Adrenal gland (tissue), 9 donors: ENCODE measurements at regions not wholly inside any gene's neighbourhood (a gene's known extent, or its start where the extent isn't known, plus 50 kb on each side); places are given as distances from the start of the nearest gene placed in this dataset.

Experiments used
- DNase-seq, 7 donors: peaks; one replicate each; pipeline ENCODE4 v3.0.0-alpha.2; 2019 to 2020
- H3K27ac ChIP-seq, 5 donors: fragments of 200-600 bp; sonication (generic) in 4 of 5; 1 replicate in 3 of 5; 2 replicates in 2 of 5; pipeline versions ENCODE4 v1.5.1 to v1.8.0; 2016 to 2020; ENCODE audit warnings: mild to moderate bottlenecking in 1 of 5
- H3K27me3 ChIP-seq: fragments of 200-600 bp; 2 replicates; pipeline ENCODE4 v1.8.0; 2021
- H3K36me3 ChIP-seq, 2 donors: fragments of 200-600 bp; replicated peaks in 1 of 2; 1 replicate in 1 of 2; 2 replicates in 1 of 2; pipeline versions ENCODE4 v1.5.1 to v1.8.0; 2018 to 2022
- H3K4me1 ChIP-seq, 2 donors: fragments of 200-600 bp; replicated peaks in 1 of 2; 1 replicate in 1 of 2; 2 replicates in 1 of 2; pipeline versions ENCODE4 v1.5.1 to v1.8.0; 2018 to 2021
- H3K4me3 ChIP-seq, 4 donors: fragments of 200-600 bp; sonication (generic) in 3 of 4; one replicate each; pipeline ENCODE4 v1.5.1; 2016 to 2018
- H3K9me3 ChIP-seq, 3 donors: fragments of 200-600 bp; sonication (generic) in 1 of 3; replicated peaks in 1 of 3; 1 replicate in 2 of 3; 2 replicates in 1 of 3; pipeline versions ENCODE4 v1.5.1 to v1.8.0; 2016 to 2021
- CTCF ChIP-seq, 6 experiments: fragments of 450-650 bp in 4 of 6; fragments of 200-600 bp in 2 of 6; sonication (generic) in 1 of 6; IDR thresholded peaks; 1 replicate in 5 of 6; 2 replicates in 1 of 6; pipeline versions ENCODE4 v1.5.1 to v1.8.0; 2016 to 2021; ENCODE audit warnings: antibody characterized with exemption in 6 of 6, mild to moderate bottlenecking in 2 of 6, moderate library complexity in 1 of 6
- POLR2A ChIP-seq, 2 donors: fragments of 450-650 bp; IDR thresholded peaks; one replicate each; pipeline ENCODE4 v1.6.1; 2017; ENCODE audit warnings: antibody characterized with exemption in 2 of 2, mild to moderate bottlenecking in 2 of 2, moderate library complexity in 1 of 2
- WGBS, 4 donors: extraction: QIAGEN DNeasy Blood & Tissue Kit in 2 of 4; methylation state at CpG; one replicate each; pipeline versions ENCODE4 v1.1.5 to v1.1.7; 2013 to 2017; 5-methylcytosine and 5-hydroxymethylcytosine counted together
- intact Hi-C, 2 donors: fragments of 100-400 bp; cut with DNase I; formaldehyde crosslinking; loops; one replicate each; pipeline versions ENCODE4 v1.14.1 to v1.15.0; 2022 to 2023
- donor health status: healthy with polysubstance abuse.
- donor health status: Bipolar disorder and iron deficiency.
- donor health status: DM: yes; HTN: yes; CAD: no.
- donor health status: DM: no; HTN: no; CAD: no.
- donor health status: DM: no; HTN: no; CAD: no.

DNA sequence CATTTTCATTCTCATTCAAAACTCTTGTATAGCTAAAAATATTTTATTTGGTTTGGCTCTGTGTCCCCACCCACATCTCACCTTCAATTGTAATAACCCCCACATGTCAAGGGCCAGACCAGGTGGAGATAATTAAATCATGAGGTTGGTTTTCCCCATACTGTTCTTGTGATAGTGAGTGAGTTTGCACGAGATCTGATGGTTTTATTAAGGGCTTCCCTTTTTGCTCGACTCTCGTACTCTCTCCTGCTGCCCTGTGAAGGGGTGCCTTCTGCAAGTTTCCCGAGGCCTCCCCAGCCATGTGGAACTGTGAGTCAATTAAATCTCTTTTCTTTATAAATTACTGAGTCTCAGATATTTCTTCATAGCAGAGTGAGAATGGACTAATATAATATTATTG lies 768.0 kb downstream of the STIM2 start:
- TF ChIP-seq CTCF (IDR thresholded peaks at IDR 0.05) (no peak), POLR2A (IDR thresholded peaks at IDR 0.05) (no peak)
- 69 to 90% (median 80%) methylated on average over 4 of the region's 4 CpGs for WGBS, 4 donors
- intact Hi-C loops = no loop called here

DNA sequence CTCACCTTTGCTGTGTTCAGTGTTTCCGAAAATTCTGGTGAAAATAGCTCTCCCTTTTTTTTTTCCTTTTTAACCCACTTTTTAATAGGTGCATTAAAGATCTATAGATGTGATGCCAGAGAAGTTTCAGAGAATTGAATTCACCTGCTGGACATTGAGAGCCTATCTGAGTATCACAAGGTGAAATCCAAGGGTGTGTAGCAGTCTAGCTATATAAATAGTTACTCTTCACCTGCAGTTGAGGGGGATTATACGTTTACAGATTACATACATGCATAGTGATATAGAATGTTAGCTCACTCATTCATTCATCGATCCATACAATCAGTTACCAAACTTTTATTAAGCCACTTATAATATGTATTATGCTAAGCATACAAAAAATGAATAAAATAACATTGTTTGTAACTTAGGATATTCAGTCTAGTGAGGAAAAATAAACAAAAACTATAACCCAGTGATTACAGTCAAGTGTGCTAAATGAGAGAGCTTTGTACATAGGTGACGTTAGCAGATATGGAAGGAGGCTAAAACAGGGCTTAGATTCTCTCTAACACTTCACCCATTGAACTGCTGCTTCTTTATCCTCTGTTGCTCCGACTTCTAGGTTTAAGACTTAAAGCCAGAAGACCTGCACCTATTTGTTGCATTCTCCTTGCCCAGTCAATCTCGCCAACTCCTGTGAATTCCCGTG lies 769.0 kb downstream of the STIM2 start:
- no peak overlapping the region for H3K4me3 ChIP-seq
- no peak for DNase-seq
- H3K4me1 ChIP-seq = no peaks in the 10 kb centered on the region
- 66 to 76% (median 72%) methylated on average over 7 of the region's 7 CpGs for WGBS, 4 donors
- intact Hi-C loops = no loop called here
- H3K27me3 ChIP-seq = no peaks in the 10 kb centered on the region
- H3K27ac ChIP-seq = no peak overlapping the region
- TF ChIP-seq CTCF (IDR thresholded peaks at IDR 0.05) (no peak), POLR2A (IDR thresholded peaks at IDR 0.05) (no peak)
- no peaks in the 10 kb centered on the region for H3K9me3 ChIP-seq
- H3K36me3 ChIP-seq = no peaks in the 10 kb centered on the region

More for the DNA sequence above, 768.0 kb downstream of the STIM2 start:
- no peak overlapping the region for H3K4me3 ChIP-seq
- DNase-seq = no peak
- no peaks in the 10 kb centered on the region for H3K9me3 ChIP-seq
- no peaks in the 10 kb centered on the region for H3K36me3 ChIP-seq
- H3K4me1 ChIP-seq = no peaks in the 10 kb centered on the region
- no peaks in the 10 kb centered on the region for H3K27me3 ChIP-seq
- no peak overlapping the region for H3K27ac ChIP-seq

- WGBS, 4 donors = 67 to 82% (median 78%) methylated on average over 6 of the region's 6 CpGs
- TF ChIP-seq CTCF (IDR thresholded peaks at IDR 0.05) = no peak
- no peak for TF ChIP-seq POLR2A (IDR thresholded peaks at IDR 0.05)
- Histone ChIP-seq H3K27ac (no peak overlapping the region), H3K4me3 (no peak overlapping the region), H3K4me1 (no peaks in the 10 kb centered on the region), H3K36me3 (no peaks in the 10 kb centered on the region), H3K9me3 (no peaks in the 10 kb centered on the region), H3K27me3 (no peaks in the 10 kb centered on the region)
- DNase-seq = no peak
- intact Hi-C loops = no loop called here
Measured at GRCh38 chr4:27635936-27636913, 775.6 kb downstream of the STIM2 start.

DNA sequence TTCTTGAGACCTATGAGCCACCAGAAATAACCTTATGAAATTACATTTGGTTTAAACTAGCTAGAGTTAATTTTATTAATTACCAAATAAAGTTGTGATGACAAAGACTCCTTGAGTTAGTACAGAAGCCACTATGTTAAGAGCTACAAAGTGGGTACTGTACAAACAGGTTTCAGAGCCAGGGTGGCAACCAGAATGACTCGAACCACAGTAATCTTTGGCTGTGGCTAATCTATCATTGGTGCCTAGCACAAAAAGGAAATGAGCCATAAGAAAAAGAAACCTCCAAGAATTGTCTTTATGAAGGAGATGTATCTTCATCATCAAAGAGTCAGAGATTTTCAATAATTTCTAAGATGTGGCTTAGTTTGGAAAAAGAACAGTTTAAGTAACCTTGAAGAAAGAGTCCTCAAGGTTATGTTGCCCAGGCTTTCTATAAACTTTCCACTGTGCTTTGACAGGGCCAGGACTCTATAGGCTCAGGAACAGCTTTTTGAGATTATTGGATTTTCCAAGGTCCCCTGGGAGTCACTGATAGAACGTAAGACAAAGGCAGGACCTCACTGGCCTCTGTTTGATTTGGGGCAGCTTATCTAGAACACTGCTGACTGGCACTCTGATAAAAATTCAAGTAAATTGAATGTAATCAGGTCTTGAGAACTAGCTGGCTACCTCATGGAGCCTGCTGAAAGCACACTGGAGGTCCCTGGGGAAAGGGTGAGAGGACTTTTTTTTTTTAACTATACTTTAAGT lies 777.7 kb downstream of the STIM2 start:
- 44 to 46% (median 45%) methylated on average over 2 of the region's 2 CpGs for WGBS, 4 donors
- no peak overlapping the region for H3K27ac ChIP-seq
- intact Hi-C loops = no loop called here
- TF ChIP-seq POLR2A (IDR thresholded peaks at IDR 0.05) (no peak), CTCF (IDR thresholded peaks at IDR 0.05) (no peak)
- H3K9me3 ChIP-seq = no peaks in the 10 kb centered on the region
- no peak overlapping the region for H3K4me3 ChIP-seq
- no peak for DNase-seq
- no peaks in the 10 kb centered on the region for H3K27me3 ChIP-seq
- no peaks in the 10 kb centered on the region for H3K4me1 ChIP-seq
- no peaks in the 10 kb centered on the region for H3K36me3 ChIP-seq
